ENCODE measurements at regions not wholly inside any gene's neighbourhood (a gene's known extent, or its start where the extent isn't known, plus 50 kb on each side); places are given as distances from the start of the nearest gene placed in this dataset.

DNA sequence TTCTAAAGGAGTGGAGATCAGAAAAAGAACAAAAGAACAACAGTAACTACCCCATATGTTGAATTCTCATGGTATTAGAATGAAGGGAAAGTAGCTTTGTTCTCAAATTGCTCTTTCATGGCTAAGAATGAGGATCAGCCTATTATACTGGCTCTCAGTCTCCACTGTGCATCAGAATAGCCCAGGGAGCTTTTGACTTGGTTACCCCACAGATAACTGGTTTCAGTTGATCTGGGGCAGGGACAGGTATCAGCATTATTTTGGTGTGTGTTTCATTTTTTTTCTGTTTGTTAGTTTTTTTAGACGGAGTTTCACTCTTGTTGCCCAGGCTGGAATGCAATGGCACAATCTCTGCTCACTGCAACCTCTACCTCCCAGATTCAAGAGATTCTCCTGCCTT, 311.7 kb upstream of the TLE3 start:
- TF ChIP-seq CTCF (IDR thresholded peaks at IDR 0.05; ENCODE audit: poor library complexity, severe bottlenecking) (no peak), RAD21 (conservative IDR thresholded peaks at IDR 0.05) (no peak), POLR2AphosphoS5 (IDR thresholded peaks at IDR 0.05) (no peak), EP300 (conservative IDR thresholded peaks at IDR 0.05; ENCODE audit: poor library complexity, severe bottlenecking) (no peak), EZH2 (IDR thresholded peaks at IDR 0.05; ENCODE audit: borderline replicate concordance, insufficient read depth, low read length, poor library complexity, severe bottlenecking) (no peak)

All from neural cell (in vitro differentiated cells).